ENCODE measurements at regions not wholly inside any gene's neighbourhood (a gene's known extent, or its start where the extent isn't known, plus 50 kb on each side); places are given as distances from the start of the nearest gene placed in this dataset.

DNA sequence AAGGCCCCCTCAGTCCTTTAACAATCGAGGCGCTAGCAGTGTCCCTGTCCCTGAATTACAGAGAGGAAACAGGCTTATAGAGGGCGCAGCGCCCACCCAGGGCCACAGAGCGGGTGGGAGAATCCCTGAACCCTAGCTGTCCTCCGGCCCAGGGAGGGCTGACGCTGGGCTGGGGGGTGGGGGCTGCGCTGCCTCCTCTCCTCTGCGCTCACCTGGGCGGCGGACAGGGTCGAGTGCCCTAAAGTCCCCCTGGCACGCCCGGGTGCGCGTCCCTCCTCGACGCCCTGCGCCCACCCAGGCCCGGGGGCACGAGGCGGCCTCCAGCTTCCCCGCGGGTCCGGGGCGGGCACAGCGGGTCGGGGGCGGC lies 200.4 kb upstream of the N4BP1 start:
- ATAC-seq (no peak), DNase-seq (no peak)
- in situ Hi-C loops (cut with MboI; ENCODE audit: low sequenced_read_pairs in 4 of 4), result no loop called here
- H3K36me3 ChIP-seq, result no peaks in the 10 kb centered on the region
- TF ChIP-seq, protein P1, sequence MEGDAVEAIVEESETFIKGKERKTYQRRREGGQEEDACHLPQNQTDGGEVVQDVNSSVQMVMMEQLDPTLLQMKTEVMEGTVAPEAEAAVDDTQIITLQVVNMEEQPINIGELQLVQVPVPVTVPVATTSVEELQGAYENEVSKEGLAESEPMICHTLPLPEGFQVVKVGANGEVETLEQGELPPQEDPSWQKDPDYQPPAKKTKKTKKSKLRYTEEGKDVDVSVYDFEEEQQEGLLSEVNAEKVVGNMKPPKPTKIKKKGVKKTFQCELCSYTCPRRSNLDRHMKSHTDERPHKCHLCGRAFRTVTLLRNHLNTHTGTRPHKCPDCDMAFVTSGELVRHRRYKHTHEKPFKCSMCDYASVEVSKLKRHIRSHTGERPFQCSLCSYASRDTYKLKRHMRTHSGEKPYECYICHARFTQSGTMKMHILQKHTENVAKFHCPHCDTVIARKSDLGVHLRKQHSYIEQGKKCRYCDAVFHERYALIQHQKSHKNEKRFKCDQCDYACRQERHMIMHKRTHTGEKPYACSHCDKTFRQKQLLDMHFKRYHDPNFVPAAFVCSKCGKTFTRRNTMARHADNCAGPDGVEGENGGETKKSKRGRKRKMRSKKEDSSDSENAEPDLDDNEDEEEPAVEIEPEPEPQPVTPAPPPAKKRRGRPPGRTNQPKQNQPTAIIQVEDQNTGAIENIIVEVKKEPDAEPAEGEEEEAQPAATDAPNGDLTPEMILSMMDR (IDR thresholded peaks at IDR 0.05 in 4 of 5, conservative IDR thresholded peaks at IDR 0.05 in 1 of 5), result no peak
- TF ChIP-seq POLR2A (IDR thresholded peaks at IDR 0.05), result no peak
- no peaks in the 10 kb centered on the region for H3K4me1 ChIP-seq
- H3K9me3 ChIP-seq, result no peaks in the 10 kb centered on the region
- H3K27me3 ChIP-seq, result peaks cover 7 to 27% (median 26%) of the 10 kb centered on the region in 3 donors
- H3K4me3 ChIP-seq, result no peak overlapping the region
- intact Hi-C loops (cut with DNase I; ENCODE audit: low total_unique reads), result no loop called here
- no peak overlapping the region for H3K27ac ChIP-seq

DNA sequence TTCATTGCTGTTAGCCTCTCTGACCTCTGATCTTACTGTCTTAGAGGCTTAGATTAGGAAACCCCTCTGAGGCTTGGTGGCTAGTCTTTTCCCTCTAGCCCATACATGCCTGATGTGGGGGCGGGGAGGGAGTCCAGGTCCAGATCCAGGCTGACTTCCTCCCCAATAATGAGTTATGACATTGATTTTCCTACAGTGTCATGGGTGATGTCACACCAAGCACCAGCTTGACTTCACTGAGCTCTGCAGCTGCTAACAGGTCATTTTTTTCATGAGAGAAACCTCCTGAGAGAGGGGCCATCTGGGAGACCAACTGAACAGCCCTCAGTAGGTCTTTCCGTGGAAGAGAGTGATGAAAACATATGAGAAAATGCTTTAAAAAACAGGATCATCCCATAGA lies 180.2 kb upstream of the N4BP1 start:
- Histone ChIP-seq H3K4me3 (no peak overlapping the region), H3K36me3 (no peaks in the 10 kb centered on the region), H3K27ac (no peak overlapping the region), H3K4me1 (no peaks in the 10 kb centered on the region), H3K9me3 (no peaks in the 10 kb centered on the region), H3K27me3 (peaks cover 0 to 2% (median 0%) of the 10 kb centered on the region in 3 donors)
- no peak for TF ChIP-seq POLR2A (IDR thresholded peaks at IDR 0.05)
- TF ChIP-seq, protein P1 (IDR thresholded peaks at IDR 0.05 in 4 of 5, conservative IDR thresholded peaks at IDR 0.05 in 1 of 5), result no peak
- intact Hi-C loops (cut with DNase I; ENCODE audit: low total_unique reads) (no loop called here), in situ Hi-C loops (cut with MboI; ENCODE audit: low sequenced_read_pairs in 4 of 4) (no loop called here)
- no peak for DNase-seq
- ATAC-seq, result no peak

DNA sequence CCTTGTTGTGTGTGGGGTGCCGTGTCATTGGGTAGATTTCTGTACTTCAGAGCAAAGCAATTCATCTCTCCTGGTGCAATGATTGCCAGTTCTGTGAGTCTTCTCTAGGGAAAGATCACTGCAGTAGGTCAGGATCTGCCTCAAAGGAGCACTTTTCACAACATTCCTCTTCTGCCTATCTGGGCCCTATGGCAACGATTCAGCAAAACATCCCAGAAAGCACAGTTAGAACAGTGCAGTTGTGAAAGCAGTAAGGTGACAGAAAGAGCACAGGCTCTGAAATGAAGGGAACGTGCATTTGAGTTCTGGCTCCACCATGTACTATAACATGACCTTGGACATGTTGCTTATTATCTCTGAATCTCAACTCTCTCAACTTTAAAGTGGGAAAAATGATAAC lies 178.5 kb upstream of the N4BP1 start:
- Histone ChIP-seq H3K27me3 (no peaks in the 10 kb centered on the region), H3K36me3 (no peaks in the 10 kb centered on the region), H3K4me3 (no peak overlapping the region), H3K9me3 (no peaks in the 10 kb centered on the region), H3K4me1 (no peaks in the 10 kb centered on the region), H3K27ac (no peak overlapping the region)
- DNase-seq, result no peak
- in situ Hi-C loops (cut with MboI; ENCODE audit: low sequenced_read_pairs in 4 of 4) (no loop called here), intact Hi-C loops (cut with DNase I; ENCODE audit: low total_unique reads) (no loop called here)
- no peak for ATAC-seq
- TF ChIP-seq, protein P1 (IDR thresholded peaks at IDR 0.05 in 4 of 5, conservative IDR thresholded peaks at IDR 0.05 in 1 of 5), result no peak
- TF ChIP-seq POLR2A (IDR thresholded peaks at IDR 0.05), result no peak

DNA sequence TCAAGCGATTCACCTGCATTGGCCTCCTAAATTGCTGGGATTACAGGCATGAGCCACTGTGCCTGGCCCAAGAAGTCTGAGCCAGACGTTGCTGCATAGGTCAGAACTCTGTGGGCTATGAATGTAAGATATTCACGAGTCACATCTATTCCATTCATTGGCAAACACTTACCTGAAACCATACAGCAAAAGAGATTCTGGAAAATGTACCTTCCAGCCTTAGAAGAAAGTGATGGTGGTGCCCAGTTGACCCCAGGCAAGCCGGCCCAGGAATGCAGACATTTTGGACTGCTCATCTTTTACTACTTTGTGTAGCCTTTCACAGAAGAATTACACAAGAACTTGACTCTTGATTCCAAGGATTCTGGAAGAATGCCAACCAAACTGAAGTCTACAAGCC lies 135.6 kb upstream of the N4BP1 start:
- no peaks in the 10 kb centered on the region for H3K36me3 ChIP-seq
- H3K27me3 ChIP-seq, result no peaks in the 10 kb centered on the region
- H3K4me3 ChIP-seq, result no peak overlapping the region
- H3K4me1 ChIP-seq, result no peaks in the 10 kb centered on the region
- intact Hi-C loops (cut with DNase I; ENCODE audit: low total_unique reads) (no loop called here), in situ Hi-C loops (cut with MboI; ENCODE audit: low sequenced_read_pairs in 4 of 4) (no loop called here)
- no peak for TF ChIP-seq POLR2A (IDR thresholded peaks at IDR 0.05)
- no peaks in the 10 kb centered on the region for H3K9me3 ChIP-seq
- H3K27ac ChIP-seq, result no peak overlapping the region
- no peak for DNase-seq
- ATAC-seq, result no peak

DNA sequence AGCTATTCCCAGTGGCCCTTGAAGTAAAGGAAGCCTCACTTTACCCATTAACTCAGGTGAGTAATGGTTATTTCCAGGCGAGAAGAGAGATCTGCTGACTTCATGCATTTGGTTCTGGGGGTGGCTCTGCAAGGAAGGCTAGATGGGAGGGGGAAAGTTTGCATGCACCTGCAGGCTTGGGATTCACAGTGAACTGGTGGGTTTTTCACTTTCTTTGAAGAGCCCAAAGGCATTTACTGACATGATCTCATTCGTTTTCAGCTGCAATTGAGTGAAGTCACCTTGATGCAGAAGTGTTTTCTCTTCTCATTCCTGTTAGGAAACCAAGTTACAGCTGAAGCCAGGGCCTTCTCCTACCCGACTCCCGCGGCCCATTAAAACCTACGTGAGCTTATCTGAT lies 131.0 kb upstream of the N4BP1 start:
- H3K36me3 ChIP-seq, result no peaks in the 10 kb centered on the region
- no peak for ATAC-seq
- intact Hi-C loops (cut with DNase I; ENCODE audit: low total_unique reads), result no loop called here

More for the DNA sequence above, 131.0 kb upstream of the N4BP1 start:
- H3K27ac ChIP-seq, result no peak overlapping the region
- no peaks in the 10 kb centered on the region for H3K27me3 ChIP-seq
- no peak for DNase-seq
- TF ChIP-seq, protein P1 (IDR thresholded peaks at IDR 0.05 in 4 of 5, conservative IDR thresholded peaks at IDR 0.05 in 1 of 5), result no peak
- no peak for TF ChIP-seq POLR2A (IDR thresholded peaks at IDR 0.05)
- H3K4me3 ChIP-seq, result no peak overlapping the region
- H3K9me3 ChIP-seq, result no peaks in the 10 kb centered on the region
- in situ Hi-C loops (cut with MboI; ENCODE audit: low sequenced_read_pairs in 4 of 4), result no loop called here
- H3K4me1 ChIP-seq, result no peaks in the 10 kb centered on the region

Data from gastrocnemius medialis (tissue), 4 donors.